ENCODE measurements at regions not wholly inside any gene's neighbourhood (a gene's known extent, or its start where the extent isn't known, plus 50 kb on each side); places are given as distances from the start of the nearest gene placed in this dataset.
"Not testable (repeated sequence)": the region's sequence is repeated elsewhere in the genome, so short reads cannot be mapped to it uniquely, and the experiment has no call there.

DNA sequence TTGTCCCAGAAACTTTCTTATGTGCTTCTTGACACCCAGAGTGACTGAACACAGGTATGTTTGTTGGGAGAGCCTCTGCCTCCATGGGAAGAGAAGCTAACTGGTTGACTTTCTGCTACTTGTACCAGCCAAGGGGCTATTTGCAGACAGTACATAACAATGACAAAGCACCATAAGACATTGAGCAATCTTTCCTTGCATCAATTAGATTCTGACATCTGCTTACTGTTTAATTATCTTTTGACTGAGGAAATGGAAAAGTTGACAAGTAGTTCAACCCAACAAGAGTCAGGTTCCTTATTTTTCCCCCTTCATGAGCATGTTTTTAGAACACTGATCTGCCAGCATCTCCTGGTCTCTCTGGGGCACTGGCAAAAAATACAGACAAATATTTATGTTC, 157.7 kb downstream of the RPLP1 start:
- DNase-seq (no peak), ATAC-seq (no peak)
- Mint-ChIP-seq H3K27me3 (peaks cover 7% of the 10 kb centered on the region), H3K9me3 (ENCODE audit: low read depth) (no peaks in the 10 kb centered on the region), H3K4me1 (peaks cover 8% of the 10 kb centered on the region), H3K36me3 (no peaks in the 10 kb centered on the region), H3K27ac (no peak overlapping the region), H3K4me3 (no peak overlapping the region)
- CTCF ChIA-PET = no interaction called here

GRCh38 chr15:69610858-69611257, 158.2 kb downstream of the RPLP1 start:
- Mint-ChIP-seq H3K9me3 (ENCODE audit: low read depth) (no peaks in the 10 kb centered on the region), H3K4me3 (no peak overlapping the region), H3K4me1 (peaks cover 6% of the 10 kb centered on the region), H3K27ac (no peak overlapping the region), H3K27me3 (peaks cover 7% of the 10 kb centered on the region), H3K36me3 (no peaks in the 10 kb centered on the region)
- DNase-seq (no peak), ATAC-seq (no peak)
- CTCF ChIA-PET = no interaction called here

DNA sequence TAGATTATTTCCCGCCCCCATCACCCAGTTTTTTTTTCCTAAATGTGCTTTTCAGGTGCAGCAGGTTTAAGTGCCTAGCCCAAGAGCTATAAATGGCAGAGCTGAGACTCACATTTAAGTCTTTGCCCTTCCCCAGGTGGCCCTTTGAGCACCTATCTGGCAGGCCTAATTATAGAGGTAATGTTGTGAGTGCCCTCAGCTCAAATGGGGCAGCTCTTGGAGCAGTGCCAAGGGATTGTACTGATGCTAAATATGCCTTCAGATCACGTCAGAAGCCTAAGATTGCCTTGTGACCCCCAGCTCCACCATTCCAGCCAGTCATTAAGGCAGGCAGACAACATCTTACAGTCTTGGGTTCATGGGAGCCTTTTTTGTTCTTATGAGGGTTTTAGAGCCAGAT, 159.5 kb downstream of the RPLP1 start:
- CTCF ChIA-PET = no interaction called here
- Mint-ChIP-seq H3K27me3 (peaks cover 7% of the 10 kb centered on the region), H3K9me3 (ENCODE audit: low read depth) (no peaks in the 10 kb centered on the region), H3K27ac (no peak overlapping the region), H3K4me1 (no peaks in the 10 kb centered on the region), H3K4me3 (no peak overlapping the region), H3K36me3 (no peaks in the 10 kb centered on the region)
- ATAC-seq (no peak), DNase-seq (no peak)

- no peak overlapping the region for H3K27ac Mint-ChIP-seq
- H3K27me3 Mint-ChIP-seq = peaks cover 10% of the 10 kb centered on the region
- no peak overlapping the region for H3K4me3 Mint-ChIP-seq
- no peaks in the 10 kb centered on the region for H3K9me3 Mint-ChIP-seq (ENCODE audit: low read depth)
- ATAC-seq (no peak), DNase-seq (no peak)
- no peaks in the 10 kb centered on the region for H3K4me1 Mint-ChIP-seq
- H3K36me3 Mint-ChIP-seq = no peaks in the 10 kb centered on the region
- CTCF ChIA-PET = no interaction called here
These were observed 160.6 kb downstream of the RPLP1 start for GRCh38 chr15:69613182-69613581.

GRCh38 chr15:69613988-69614387, 161.4 kb downstream of the RPLP1 start:
- H3K4me1 Mint-ChIP-seq = no peaks in the 10 kb centered on the region
- no peak for ATAC-seq
- CTCF ChIA-PET = no interaction called here
- H3K36me3 Mint-ChIP-seq = no peaks in the 10 kb centered on the region
- no peaks in the 10 kb centered on the region for H3K9me3 Mint-ChIP-seq (ENCODE audit: low read depth)
- no peak for DNase-seq
- H3K4me3 Mint-ChIP-seq = no peak overlapping the region
- H3K27ac Mint-ChIP-seq = no peak overlapping the region
- peaks cover 13% of the 10 kb centered on the region for H3K27me3 Mint-ChIP-seq

DNA sequence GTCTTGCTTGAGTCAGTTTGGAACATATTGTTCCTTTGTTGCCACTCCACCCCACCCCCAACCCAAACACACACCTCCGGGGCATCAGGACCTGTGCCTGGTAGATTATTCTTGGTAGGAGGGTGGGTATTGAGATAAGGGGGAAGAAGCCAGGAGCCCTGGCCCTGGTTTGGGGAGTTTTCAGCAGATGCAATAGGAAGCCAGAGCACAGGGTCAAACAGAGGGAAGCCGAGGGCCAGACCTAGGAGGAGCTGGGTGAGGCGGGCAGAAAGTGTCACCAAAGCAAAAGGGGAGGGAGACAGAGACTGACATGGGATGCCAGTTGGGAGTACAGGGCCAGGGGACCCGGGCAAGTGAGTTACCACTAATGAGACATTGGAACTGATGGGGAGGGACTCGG, 163.1 kb downstream of the RPLP1 start:
- H3K9me3 Mint-ChIP-seq (ENCODE audit: low read depth) = no peaks in the 10 kb centered on the region
- no peaks in the 10 kb centered on the region for H3K4me1 Mint-ChIP-seq
- DNase-seq = no peak
- no peaks in the 10 kb centered on the region for H3K36me3 Mint-ChIP-seq
- no peak overlapping the region for H3K27ac Mint-ChIP-seq
- peaks cover 15% of the 10 kb centered on the region for H3K27me3 Mint-ChIP-seq
- no peak for ATAC-seq
- H3K4me3 Mint-ChIP-seq = no peak overlapping the region
- CTCF ChIA-PET = no interaction called here

DNA sequence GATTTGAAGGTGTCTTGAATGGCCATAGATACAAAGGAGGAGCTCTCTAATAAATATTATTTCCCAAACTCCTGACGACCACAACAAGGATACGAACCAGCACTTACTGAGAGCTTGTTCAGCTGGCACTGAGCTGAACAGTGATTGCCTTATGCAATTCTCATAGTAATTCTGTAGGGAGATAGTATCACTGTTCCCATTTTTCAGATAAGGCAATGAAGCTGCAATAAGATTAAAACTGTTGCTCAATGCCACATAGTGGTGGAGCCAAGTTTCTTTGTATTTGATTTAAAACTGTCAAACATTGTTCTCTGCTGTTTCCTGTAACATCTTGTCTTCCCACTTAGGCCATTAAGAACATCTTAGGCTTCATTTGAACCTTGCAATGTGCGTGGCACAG, 163.9 kb downstream of the RPLP1 start:
- Mint-ChIP-seq H3K4me3 (no peak overlapping the region), H3K27ac (no peak overlapping the region), H3K9me3 (ENCODE audit: low read depth) (no peaks in the 10 kb centered on the region), H3K4me1 (no peaks in the 10 kb centered on the region), H3K36me3 (no peaks in the 10 kb centered on the region), H3K27me3 (peaks cover 15% of the 10 kb centered on the region)
- no peak for DNase-seq
- ATAC-seq = no peak
- CTCF ChIA-PET = no interaction called here

DNA sequence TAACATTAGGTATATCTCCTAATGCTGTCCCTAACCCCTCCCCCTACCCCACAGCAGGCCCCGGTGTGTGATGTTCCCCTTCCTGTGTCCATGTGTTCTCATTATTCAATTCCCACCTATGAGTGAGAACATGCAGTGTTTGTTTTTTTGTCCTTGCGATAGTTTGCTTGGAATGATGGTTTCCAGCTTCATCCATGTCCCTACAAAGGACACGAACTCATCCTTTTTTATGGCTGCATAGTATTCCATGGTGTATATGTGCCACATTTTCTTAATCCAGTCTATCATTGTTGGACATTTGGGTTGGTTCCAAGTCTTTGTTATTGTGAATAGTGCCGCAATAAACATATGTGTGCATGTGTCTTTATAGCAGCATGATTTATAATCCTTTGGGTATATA, 164.5 kb downstream of the RPLP1 start:
- H3K4me3 Mint-ChIP-seq; H3K36me3 Mint-ChIP-seq; H3K27ac Mint-ChIP-seq; ATAC-seq; H3K4me1 Mint-ChIP-seq; DNase-seq; CTCF ChIA-PET; H3K9me3 Mint-ChIP-seq (ENCODE audit: low read depth): not testable (repeated sequence)
- peaks cover 15% of the 10 kb centered on the region for H3K27me3 Mint-ChIP-seq

GRCh38 chr15:69623392-69624154, 171.0 kb downstream of the RPLP1 start:
- H3K4me3 Mint-ChIP-seq = no peak overlapping the region
- DNase-seq = no peak

GRCh38 chr15:69624155-69624520, 171.5 kb downstream of the RPLP1 start:
- Mint-ChIP-seq H3K4me3 (no peak overlapping the region), H3K27ac (no peak overlapping the region), H3K4me1 (peaks cover 2% of the 10 kb centered on the region), H3K27me3 (peaks cover 12% of the 10 kb centered on the region), H3K9me3 (ENCODE audit: low read depth) (no peaks in the 10 kb centered on the region), H3K36me3 (no peaks in the 10 kb centered on the region)
- no peak for ATAC-seq
- CTCF ChIA-PET = no interaction called here
- DNase-seq = no peak

More at GRCh38 chr15:69623392-69624154, 171.0 kb downstream of the RPLP1 start:
- no peaks in the 10 kb centered on the region for H3K9me3 Mint-ChIP-seq (ENCODE audit: low read depth)
- no peak overlapping the region for H3K27ac Mint-ChIP-seq
- ATAC-seq = no peak
- CTCF ChIA-PET = no interaction called here
- peaks cover 2% of the 10 kb centered on the region for H3K4me1 Mint-ChIP-seq
- peaks cover 12% of the 10 kb centered on the region for H3K27me3 Mint-ChIP-seq
- H3K36me3 Mint-ChIP-seq = no peaks in the 10 kb centered on the region

DNA sequence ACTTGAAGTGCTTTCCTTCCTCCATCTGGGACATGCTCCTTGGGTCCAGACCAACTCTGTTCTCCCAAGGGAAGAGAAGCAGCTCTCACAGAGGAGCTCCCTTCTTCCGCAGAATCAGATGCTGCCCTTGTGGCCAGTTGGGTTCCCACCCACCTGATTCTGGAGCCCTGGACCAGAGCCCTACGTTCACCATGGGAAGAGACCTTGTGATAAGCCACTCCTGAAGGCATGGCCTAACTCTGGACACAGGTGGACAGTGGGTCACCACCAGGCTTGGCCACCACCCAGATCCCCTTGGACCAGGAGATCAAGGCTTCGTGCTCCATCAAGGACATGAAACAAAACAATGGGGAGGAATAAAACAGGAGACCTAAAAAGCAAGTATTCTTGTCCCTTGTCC, 172.2 kb downstream of the RPLP1 start:
- Mint-ChIP-seq H3K9me3 (ENCODE audit: low read depth) (no peaks in the 10 kb centered on the region), H3K36me3 (no peaks in the 10 kb centered on the region), H3K4me3 (no peak overlapping the region), H3K27me3 (peaks cover 11% of the 10 kb centered on the region), H3K4me1 (peaks cover 2% of the 10 kb centered on the region), H3K27ac (no peak overlapping the region)
- DNase-seq (no peak), ATAC-seq (no peak)
- CTCF ChIA-PET = no interaction called here

DNA sequence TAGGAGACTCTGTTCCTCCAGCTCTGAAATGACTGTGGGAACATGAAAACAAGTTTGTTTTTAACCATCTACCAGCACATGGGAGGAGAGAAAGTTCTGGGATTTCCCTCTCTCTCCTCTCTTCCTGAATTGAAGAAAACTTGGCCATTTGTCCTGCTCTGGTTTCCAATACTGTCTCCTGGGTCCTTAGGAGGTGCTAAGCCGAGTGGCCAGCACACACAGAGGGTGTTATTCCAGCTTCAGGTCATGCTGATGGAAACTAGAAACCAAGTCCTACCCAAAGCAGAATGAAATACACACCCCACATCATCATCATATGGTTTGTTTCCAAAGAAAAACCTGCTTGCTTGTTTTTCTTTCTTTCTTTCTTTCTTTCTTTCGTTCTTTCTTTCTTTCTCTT, 172.7 kb downstream of the RPLP1 start:
- ATAC-seq (no peak), DNase-seq (no peak)
- no peaks in the 10 kb centered on the region for H3K9me3 Mint-ChIP-seq (ENCODE audit: low read depth)
- no peaks in the 10 kb centered on the region for H3K36me3 Mint-ChIP-seq
- H3K4me1 Mint-ChIP-seq = peaks cover 2% of the 10 kb centered on the region
- peaks cover 10% of the 10 kb centered on the region for H3K27me3 Mint-ChIP-seq
- no peak overlapping the region for H3K4me3 Mint-ChIP-seq
- H3K27ac Mint-ChIP-seq = no peak overlapping the region
- CTCF ChIA-PET = no interaction called here

- Mint-ChIP-seq H3K4me1 (peaks cover 2% of the 10 kb centered on the region), H3K27ac (no peak overlapping the region), H3K4me3 (no peak overlapping the region), H3K27me3 (peaks cover 19% of the 10 kb centered on the region), H3K36me3 (no peaks in the 10 kb centered on the region), H3K9me3 (ENCODE audit: low read depth) (no peaks in the 10 kb centered on the region)
- ATAC-seq (no peak), DNase-seq (no peak)
- CTCF ChIA-PET = no interaction called here
These were observed 173.8 kb downstream of the RPLP1 start for GRCh38 chr15:69626095-69627066.

- Mint-ChIP-seq H3K36me3 (no peaks in the 10 kb centered on the region), H3K27me3 (peaks cover 30% of the 10 kb centered on the region), H3K4me3 (no peak overlapping the region), H3K27ac (no peak overlapping the region), H3K9me3 (ENCODE audit: low read depth) (no peaks in the 10 kb centered on the region), H3K4me1 (peaks cover 2% of the 10 kb centered on the region)
- CTCF ChIA-PET = no interaction called here
- DNase-seq = no peak
- no peak for ATAC-seq
These were observed 175.0 kb downstream of the RPLP1 start for GRCh38 chr15:69627548-69628158.

Data from activated CD8-positive, alpha-beta memory T cell treated with anti-CD3 and anti-CD28 coated beads, Interleukin-2, amount 10 ng/mL, durations not matched to agents 7 days and 5 days (primary cell).